Panc1 (cell line): ENCODE measurements at regions not wholly inside any gene's neighbourhood (a gene's known extent, or its start where the extent isn't known, plus 50 kb on each side); places are given as distances from the start of the nearest gene placed in this dataset.

Experiments
- ATAC-seq: fragments of 200-7000 bp; cut with Tn5 transposase; 2 replicates; pipeline ENCODE4 v1.9.1; 2020; ENCODE audit warnings: mild to moderate bottlenecking, moderate library complexity
- BruUV-seq: library from RNA; stranded (reverse); fragments of 400-500 nt; replicated peaks from 2 replicates; lab custom pipeline; 2021; lab: Mats Ljungman, UMichigan
- CTCF ChIA-PET: fragments of 300-600 bp; sonication (Branson Sonifier 250); formaldehyde crosslinking; loops from one replicate; lab custom pipeline; 2022; ENCODE audit warnings: antibody characterized with exemption; lab: Charles Lee
- POLR2A ChIA-PET: fragments of 300-600 bp; sonication (Branson Sonifier 250); formaldehyde crosslinking; loops from one replicate; lab custom pipeline; 2022; ENCODE audit warnings: antibody characterized with exemption; lab: Charles Lee
- DNase-seq: peaks from one replicate; pipeline ENCODE4 v3.0.0-alpha.2; 2010; ENCODE audit warnings: low read depth, low spot score
- H3K27ac ChIP-seq: 2 replicates; pipeline ENCODE4 v1.5.1; 2011; ENCODE audit warnings: mild to moderate bottlenecking, low read length, inconsistent platforms
- H3K27me3 ChIP-seq: fragments of 200-500 bp; sonication (Bioruptor generic); 2 replicates; pipeline ENCODE4 v1.6.0; 2014; ENCODE audit warnings: low read length, inconsistent platforms; ENCODE audit not compliant: control insufficient read depth, insufficient read depth
- H3K36me3 ChIP-seq: fragments of 200-500 bp; sonication (Bioruptor generic); 2 replicates; pipeline ENCODE4 v1.5.1; 2014; ENCODE audit warnings: inconsistent platforms, mild to moderate bottlenecking, low read length, moderate library complexity; ENCODE audit not compliant: control insufficient read depth, insufficient read depth
- H3K4me1 ChIP-seq: 2 replicates; pipeline ENCODE4 v1.5.1; 2011; ENCODE audit warnings: inconsistent platforms, mild to moderate bottlenecking, low read length, moderate library complexity; ENCODE audit not compliant: control insufficient read depth, insufficient read depth
- H3K4me3 ChIP-seq, 2 experiments: 2 replicates each; pipeline ENCODE4 v1.5.1; 2011 to 2012; ENCODE audit warnings: low read depth in 2 of 2, low read length in 2 of 2, mild to moderate bottlenecking in 2 of 2, inconsistent platforms in 1 of 2, moderate library complexity in 1 of 2
- H3K9me3 ChIP-seq: fragments of 200-500 bp; sonication (Bioruptor generic); 2 replicates; pipeline ENCODE4 v1.5.1; 2014; ENCODE audit warnings: low read depth, mild to moderate bottlenecking, inconsistent platforms, low read length, moderate library complexity; ENCODE audit not compliant: control insufficient read depth, insufficient read depth
- POLR2AphosphoS5 ChIP-seq: IDR thresholded peaks from 2 replicates; pipeline ENCODE4 v1.6.1; 2012; ENCODE audit warnings: mild to moderate bottlenecking, low read depth, low read length, moderate library complexity
- SIN3A ChIP-seq: IDR thresholded peaks from 2 replicates; pipeline ENCODE4 v1.6.1; 2012; ENCODE audit warnings: low read depth, mild to moderate bottlenecking, low read length, moderate library complexity, borderline replicate concordance; ENCODE audit not compliant: insufficient read depth
- TCF7L2 ChIP-seq: IDR thresholded peaks from 2 replicates; pipeline ENCODE4 v1.6.1; 2011; ENCODE audit warnings: mild to moderate bottlenecking, low read depth, low read length, inconsistent platforms
- in situ Hi-C: cut with HindIII; loops from 2 replicates; pipeline ENCODE4 v1.10.0; 2016; ENCODE audit warnings: low sequenced_read_pairs, low pct_unique_long_range_greater_than_20kb
- intact Hi-C: fragments of 100-400 bp; cut with micrococcal nuclease; formaldehyde crosslinking; loops from one replicate; pipeline ENCODE4 v1.10.0; 2022; ENCODE audit not compliant: unreplicated experiment
- TF ChIP-seq, protein P1 (sequence below): fragments of 450-650 bp; IDR thresholded peaks from 2 replicates; pipeline ENCODE4 v1.5.1; 2017; ENCODE audit warnings: mild to moderate bottlenecking
- TF ChIP-seq, protein P2 (sequence below), 2 experiments: IDR thresholded peaks; 2 replicates each; pipeline ENCODE4 v1.6.1; 2011 to 2012; ENCODE audit warnings: low read depth in 2 of 2, control low read depth in 1 of 2, low read length in 1 of 2, mild to moderate bottlenecking in 1 of 2, moderate library complexity in 1 of 2; ENCODE audit not compliant: insufficient read depth in 1 of 2

DNA sequence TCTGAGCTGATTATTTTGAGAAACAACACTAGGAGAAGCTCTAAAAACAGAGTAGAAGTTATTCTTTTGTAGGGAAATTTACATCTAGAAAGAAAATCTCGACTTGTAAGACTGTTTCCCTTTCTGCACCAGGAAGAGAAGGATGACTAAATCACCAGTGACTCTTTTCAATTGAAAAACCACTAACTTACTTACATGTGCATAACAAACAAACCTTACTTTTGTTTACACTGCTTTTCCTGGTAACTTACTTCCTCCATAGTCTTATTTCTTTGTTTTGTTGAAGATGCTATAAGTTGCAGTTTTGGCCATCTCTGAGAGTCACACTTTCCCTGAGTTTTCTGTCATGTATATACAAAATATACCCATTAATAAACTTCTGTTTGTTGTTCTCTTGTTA, 293.6 kb upstream of the FAT4 start:
- no peak overlapping the region for H3K27ac ChIP-seq
- ATAC-seq: no peak
- no TSS peak for BruUV-seq
- ChIA-PET CTCF (no interaction called here), POLR2A (no interaction called here)
- no peaks in the 10 kb centered on the region for H3K9me3 ChIP-seq
- TF ChIP-seq, protein P1, sequence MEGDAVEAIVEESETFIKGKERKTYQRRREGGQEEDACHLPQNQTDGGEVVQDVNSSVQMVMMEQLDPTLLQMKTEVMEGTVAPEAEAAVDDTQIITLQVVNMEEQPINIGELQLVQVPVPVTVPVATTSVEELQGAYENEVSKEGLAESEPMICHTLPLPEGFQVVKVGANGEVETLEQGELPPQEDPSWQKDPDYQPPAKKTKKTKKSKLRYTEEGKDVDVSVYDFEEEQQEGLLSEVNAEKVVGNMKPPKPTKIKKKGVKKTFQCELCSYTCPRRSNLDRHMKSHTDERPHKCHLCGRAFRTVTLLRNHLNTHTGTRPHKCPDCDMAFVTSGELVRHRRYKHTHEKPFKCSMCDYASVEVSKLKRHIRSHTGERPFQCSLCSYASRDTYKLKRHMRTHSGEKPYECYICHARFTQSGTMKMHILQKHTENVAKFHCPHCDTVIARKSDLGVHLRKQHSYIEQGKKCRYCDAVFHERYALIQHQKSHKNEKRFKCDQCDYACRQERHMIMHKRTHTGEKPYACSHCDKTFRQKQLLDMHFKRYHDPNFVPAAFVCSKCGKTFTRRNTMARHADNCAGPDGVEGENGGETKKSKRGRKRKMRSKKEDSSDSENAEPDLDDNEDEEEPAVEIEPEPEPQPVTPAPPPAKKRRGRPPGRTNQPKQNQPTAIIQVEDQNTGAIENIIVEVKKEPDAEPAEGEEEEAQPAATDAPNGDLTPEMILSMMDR: no peak
- TF ChIP-seq SIN3A: no peak
- no peak for TF ChIP-seq POLR2AphosphoS5
- TF ChIP-seq, protein P2, sequence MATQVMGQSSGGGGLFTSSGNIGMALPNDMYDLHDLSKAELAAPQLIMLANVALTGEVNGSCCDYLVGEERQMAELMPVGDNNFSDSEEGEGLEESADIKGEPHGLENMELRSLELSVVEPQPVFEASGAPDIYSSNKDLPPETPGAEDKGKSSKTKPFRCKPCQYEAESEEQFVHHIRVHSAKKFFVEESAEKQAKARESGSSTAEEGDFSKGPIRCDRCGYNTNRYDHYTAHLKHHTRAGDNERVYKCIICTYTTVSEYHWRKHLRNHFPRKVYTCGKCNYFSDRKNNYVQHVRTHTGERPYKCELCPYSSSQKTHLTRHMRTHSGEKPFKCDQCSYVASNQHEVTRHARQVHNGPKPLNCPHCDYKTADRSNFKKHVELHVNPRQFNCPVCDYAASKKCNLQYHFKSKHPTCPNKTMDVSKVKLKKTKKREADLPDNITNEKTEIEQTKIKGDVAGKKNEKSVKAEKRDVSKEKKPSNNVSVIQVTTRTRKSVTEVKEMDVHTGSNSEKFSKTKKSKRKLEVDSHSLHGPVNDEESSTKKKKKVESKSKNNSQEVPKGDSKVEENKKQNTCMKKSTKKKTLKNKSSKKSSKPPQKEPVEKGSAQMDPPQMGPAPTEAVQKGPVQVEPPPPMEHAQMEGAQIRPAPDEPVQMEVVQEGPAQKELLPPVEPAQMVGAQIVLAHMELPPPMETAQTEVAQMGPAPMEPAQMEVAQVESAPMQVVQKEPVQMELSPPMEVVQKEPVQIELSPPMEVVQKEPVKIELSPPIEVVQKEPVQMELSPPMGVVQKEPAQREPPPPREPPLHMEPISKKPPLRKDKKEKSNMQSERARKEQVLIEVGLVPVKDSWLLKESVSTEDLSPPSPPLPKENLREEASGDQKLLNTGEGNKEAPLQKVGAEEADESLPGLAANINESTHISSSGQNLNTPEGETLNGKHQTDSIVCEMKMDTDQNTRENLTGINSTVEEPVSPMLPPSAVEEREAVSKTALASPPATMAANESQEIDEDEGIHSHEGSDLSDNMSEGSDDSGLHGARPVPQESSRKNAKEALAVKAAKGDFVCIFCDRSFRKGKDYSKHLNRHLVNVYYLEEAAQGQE (IDR thresholded peaks at IDR 0.05; ENCODE audit: insufficient read depth in 1 of 2, low read depth in 2 of 2, low read length in 1 of 2): no peak
- no peak for TF ChIP-seq TCF7L2
- in situ Hi-C loops (no loop called here), intact Hi-C loops (no loop called here)
- H3K4me1 ChIP-seq: no peaks in the 10 kb centered on the region
- H3K4me3 ChIP-seq: no peak overlapping the region
- H3K27me3 ChIP-seq: no peaks in the 10 kb centered on the region
- no peaks in the 10 kb centered on the region for H3K36me3 ChIP-seq
- no peak for DNase-seq

DNA sequence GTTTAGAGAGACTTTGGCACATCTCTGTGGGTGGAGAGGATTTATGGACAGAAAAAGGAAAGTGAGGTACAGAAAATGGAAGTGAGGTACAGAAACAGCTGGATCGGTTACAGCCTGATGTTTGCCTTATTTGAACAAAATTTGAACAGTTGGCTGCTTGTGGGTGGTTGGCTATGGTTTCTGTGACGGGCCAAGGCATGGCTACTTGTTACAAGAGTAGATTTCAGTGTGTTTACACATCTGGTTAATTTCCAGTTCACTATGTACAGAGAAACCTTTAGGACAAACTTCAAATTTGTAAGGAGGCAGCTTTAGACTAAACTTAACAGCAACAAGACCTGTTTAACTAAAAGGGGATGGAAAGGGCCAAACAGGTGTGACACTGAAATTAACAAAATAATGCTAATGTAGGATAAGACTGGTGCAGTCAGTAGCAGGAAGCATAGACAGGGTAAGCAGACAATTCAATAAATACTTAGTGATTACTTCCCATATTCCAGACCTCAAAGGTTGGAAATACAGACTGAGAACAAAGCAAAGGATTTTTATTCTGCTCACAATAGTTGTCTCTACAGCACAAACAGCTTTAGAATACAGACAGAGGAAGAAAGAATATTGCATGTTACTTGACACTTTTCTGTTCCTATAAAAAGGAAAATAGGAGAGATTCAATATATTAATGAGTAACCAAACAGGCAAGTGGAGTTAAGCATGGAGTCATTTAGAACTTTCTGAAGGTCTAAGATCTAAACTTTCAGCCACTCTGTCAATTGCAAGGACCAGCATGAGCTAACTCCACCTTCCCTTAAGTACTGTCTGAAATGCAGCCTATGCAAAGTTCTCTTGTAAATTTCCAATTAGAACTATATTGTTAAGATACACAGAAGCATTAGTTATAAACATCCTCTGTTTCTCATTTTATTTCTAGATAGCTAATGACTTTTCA, 294.4 kb upstream of the FAT4 start:
- no TSS peak for BruUV-seq
- intact Hi-C loops: no loop called here
- Histone ChIP-seq H3K4me1 (no peaks in the 10 kb centered on the region), H3K36me3 (no peaks in the 10 kb centered on the region), H3K27ac (no peak overlapping the region), H3K9me3 (no peaks in the 10 kb centered on the region), H3K4me3 (no peak overlapping the region), H3K27me3 (no peaks in the 10 kb centered on the region)
- in situ Hi-C loops: no loop called here
- DNase-seq (no peak), ATAC-seq (no peak)
- ChIA-PET POLR2A (no interaction called here), CTCF (no interaction called here)
- TF ChIP-seq POLR2AphosphoS5 (no peak), TCF7L2 (no peak), SIN3A (no peak)
- TF ChIP-seq, protein P2 (IDR thresholded peaks at IDR 0.05; ENCODE audit: insufficient read depth in 1 of 2, low read depth in 2 of 2, low read length in 1 of 2): no peak
- TF ChIP-seq, protein P1: no peak
